CD4-positive, alpha-beta T cell treated with Interleukin-15 for 1 hour (primary cell): ENCODE measurements at regions not wholly inside any gene's neighbourhood (a gene's known extent, or its start where the extent isn't known, plus 50 kb on each side); places are given as distances from the start of the nearest gene placed in this dataset.

Source experiments
- DNase-seq: peaks from one replicate; pipeline ENCODE4 v3.0.0-alpha.2; 2020

DNA sequence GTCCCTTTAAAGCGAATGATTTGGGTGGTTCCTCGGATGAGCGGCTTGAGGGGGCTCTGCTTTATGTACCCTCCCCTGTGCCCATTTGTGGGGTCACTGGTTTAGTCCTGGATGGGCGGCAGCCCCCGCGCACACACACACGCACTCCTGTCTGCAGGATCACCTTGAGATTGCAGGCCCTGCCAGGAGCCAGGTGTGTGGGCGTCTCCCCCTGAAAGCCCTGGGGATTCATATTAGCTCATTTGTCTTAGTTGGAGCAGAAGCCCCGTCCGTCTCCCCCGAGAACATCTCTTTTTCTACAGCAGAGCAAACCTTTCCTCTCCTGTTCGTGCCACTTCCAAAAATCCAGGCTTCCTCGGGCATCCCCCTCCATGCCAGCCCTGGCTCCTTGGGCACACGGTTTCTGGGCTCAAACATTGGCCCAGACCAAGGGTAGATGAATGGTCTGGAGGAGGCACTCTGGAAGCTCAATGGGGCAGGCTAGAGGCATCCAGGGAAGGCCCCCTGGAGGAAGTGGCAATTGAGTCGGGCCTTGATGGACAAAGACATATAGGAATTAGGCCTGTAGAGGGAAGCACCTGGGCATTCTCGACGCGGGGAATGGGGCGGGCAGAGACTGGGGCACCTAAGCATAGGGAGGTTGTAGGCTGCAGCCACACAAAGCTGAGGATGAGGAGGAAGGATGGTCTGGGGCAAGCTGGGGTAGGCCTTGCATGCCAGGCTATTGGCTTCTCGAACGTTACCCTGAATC is 218.5 kb upstream of the GSE1 start:
- no peak for DNase-seq

DNA sequence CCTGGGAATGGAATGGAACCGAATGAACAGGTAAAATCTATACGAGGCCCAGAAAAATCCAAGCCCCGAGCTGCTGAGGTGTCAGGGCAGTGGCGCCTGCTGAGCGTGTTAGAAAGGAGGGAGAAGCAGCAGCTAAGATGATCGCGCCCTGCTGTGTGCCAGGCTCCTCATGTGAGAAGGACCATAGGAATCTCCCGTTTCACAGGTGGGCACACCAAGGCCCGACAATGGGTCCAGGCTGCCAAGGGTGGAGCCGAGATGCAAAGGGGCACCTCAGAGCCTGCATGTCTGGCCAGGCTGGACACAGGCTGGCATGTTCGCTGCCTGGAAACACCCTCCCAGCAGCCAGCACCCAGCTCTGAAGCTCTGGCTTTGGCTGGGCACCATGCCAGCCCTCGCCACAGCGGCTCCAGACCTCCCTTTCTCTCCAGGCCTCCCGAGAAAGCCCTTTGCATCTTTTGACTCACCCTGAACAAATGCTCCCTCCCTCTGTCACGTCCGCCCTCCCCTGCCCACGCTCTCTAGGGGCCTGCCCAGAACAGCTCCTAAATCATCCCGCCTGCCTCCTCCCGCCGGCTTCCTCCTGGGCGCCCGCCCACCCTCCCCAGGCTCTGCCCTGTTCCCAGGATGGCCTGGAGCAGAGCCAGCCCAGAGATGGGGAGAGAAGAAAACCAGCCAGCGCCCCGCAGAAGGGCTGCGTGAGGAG is 217.8 kb upstream of the GSE1 start:
- DNase-seq, result no peak

DNA sequence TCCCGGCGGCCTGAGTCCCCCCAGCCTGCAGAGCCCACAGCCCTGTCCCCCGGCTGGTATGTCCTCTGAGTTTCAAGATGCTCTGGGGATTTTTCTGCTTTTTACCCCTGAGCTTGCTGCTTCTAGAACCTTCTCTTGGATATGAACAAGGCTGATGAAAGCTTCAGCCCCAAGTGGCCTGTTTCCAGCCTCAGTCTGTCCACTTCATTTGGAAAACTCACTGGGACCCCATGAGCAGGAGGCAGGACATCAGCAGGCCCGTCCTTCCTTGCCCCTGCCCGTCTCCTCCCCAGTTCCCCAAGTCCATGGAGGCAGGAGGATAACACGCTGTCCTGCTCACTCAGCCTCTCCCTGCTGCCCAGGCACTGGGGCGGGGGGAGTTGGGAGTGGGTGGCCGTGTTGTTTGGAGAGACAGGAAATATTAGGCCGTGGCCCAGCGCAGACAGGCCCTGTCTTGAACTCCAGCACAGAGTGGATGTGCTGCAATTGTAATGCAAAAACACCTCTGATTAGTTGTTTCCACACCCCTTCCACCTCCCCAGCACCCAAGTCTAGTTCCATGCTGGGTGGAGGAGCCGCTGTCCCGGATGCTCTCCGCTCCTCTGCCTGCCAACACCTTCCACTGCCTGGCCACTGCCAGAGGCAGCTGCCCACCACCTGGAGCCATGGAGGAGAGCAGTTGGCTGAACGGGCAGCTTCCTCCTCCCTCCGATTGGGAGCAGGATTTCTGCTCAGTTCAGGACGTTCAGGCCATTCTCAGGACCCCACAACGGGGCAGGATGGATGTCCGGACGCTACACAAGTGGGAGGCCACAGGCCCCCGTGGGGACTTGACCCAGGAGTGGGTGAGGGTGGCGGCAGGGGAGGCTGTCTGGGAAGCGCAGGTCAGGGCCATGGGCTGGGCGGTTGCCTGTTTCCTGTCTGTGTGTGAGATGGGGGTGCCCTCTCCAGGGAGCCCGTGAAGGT is 216.9 kb upstream of the GSE1 start:
- no peak for DNase-seq

DNA sequence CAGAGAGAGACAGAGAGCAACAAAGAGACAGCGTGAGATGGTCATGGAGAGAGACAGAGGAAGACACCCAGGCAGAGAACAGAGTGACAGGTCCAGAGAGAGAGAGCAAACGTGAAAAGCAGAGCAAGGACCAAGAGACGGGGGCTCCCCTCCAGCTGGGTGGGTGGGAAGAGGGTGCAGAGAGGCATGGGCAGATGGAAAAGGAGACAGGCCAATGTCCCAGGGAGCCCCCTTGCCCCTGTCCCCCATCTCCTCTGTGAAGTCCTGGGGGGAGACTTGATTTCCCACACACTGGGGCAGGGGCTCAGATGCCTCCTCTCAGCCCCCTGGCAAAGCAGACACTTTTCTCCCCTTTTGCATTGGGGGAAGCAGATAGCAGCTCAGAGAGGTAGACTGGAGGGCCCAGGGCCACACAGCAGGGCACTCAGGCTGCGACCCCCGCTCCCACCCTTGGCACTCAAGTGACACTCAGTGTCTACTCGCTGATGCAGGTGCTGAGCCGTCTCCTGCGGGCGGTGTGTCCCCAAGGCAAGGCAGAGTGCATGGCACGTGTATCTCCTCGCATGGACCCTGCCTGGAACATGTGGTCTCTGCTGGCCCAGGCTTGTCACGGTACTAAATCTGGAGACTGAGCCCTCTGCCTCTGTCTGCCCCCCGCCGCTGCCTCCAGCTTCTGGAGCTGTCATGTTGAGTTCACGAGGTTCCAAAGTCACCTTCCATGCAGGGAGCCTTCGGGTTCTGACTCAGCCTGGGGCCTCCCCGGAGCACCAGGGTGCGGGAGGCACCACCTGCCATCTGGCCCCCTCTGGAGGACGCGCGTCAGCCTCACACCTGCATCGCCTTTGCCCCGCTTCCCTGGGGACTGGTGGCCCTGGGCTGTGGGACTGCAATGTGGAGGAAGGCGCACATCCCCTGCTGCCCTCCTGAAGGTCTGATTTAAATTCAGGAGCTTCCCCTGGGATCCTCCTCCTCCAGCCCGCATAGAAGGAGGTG is 215.9 kb upstream of the GSE1 start:
- no peak for DNase-seq

DNA sequence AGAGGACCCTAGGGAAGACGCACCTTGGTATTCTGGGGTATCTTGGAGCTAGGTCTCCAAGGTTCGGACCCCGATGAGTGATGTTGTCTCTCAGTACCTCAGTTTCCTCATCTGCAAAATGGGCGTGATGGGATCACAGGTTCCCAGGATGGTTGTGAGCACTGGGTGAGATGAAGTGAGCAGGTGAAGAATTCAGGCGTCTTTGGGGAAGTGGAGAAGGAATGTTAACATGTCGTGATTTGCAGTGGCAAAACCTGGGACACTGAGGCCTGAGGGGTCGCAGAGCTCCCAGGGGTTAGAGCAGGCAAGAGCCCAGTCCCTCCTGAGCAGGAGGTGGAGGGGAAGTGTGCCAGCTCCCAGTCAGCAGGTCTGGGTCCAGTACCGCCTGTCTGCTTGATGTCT is 215.1 kb upstream of the GSE1 start:
- no peak for DNase-seq

DNA sequence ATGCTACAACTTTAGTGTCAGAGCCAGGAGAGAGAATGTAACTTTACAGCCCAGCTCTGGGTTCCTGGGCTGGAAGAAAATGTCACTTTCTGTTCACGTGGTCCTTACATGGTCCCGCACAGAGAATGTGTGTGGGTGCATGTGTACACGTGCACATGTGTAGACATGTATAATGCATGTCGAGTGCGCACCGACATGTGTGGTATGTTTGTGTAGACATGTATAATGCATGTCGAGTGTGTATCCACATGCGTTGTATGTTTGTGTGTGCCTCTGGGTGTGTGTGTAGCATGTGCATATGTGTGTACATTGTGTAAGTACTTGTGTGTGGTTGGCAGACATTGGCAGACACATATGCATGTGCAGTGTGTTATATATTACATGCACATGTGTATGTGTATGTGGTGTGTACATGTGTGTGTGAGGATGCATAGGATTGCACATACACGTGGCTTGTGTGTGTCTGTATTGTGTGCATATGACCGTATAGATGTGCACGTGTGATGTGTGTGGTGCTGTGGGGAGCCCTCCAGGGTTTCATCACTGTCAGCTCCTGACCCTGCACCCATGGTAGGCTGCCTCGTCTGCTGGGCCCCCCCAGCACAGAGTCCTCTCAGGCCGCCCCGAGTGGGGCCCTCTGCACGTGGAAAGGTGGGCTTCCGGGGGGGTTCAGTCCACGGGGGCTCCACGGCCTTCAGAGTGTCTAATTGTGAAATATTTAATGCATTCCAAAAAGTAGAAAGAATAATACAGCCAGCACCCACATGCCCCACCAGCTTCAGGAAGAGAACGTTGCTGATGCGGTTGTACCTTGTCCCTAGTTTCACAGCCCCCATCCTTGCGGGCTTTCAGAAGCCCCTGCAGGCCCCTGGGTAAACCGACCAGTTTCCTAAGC is 214.2 kb upstream of the GSE1 start:
- DNase-seq, result no peak

DNA sequence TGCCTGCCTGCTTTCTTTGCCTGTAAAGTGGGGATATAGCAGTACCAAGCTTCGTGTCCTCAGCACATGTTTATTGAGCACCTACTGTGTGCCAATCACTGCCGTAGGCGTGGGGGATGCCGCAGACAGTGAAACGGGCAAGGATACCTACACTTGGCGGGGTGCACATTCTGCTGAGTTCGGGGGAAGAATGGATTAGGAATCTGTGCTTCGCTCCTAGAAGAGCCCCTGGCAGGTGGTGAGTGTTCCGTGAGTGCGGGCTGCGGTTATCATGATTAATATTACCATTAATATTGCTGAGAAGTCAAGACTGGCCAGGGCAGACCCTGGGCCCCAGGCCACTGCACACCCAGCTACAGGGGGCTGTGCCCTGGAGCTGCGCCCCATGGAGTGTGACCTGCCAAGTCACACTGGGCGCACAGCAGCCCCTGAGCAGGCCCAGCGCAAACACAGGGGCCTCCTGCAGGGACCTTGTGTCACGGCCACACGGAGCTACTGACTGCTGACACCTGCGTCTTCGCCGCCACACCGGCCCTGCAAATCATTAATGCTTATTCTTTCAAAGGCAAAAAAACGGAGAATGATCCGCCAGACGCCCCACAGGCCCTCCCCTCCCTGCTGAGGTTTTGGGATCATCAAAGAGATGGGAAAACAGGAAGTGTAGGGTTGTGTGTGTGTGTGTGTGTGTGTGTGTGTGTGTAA is 213.4 kb upstream of the GSE1 start:
- no peak for DNase-seq

DNA sequence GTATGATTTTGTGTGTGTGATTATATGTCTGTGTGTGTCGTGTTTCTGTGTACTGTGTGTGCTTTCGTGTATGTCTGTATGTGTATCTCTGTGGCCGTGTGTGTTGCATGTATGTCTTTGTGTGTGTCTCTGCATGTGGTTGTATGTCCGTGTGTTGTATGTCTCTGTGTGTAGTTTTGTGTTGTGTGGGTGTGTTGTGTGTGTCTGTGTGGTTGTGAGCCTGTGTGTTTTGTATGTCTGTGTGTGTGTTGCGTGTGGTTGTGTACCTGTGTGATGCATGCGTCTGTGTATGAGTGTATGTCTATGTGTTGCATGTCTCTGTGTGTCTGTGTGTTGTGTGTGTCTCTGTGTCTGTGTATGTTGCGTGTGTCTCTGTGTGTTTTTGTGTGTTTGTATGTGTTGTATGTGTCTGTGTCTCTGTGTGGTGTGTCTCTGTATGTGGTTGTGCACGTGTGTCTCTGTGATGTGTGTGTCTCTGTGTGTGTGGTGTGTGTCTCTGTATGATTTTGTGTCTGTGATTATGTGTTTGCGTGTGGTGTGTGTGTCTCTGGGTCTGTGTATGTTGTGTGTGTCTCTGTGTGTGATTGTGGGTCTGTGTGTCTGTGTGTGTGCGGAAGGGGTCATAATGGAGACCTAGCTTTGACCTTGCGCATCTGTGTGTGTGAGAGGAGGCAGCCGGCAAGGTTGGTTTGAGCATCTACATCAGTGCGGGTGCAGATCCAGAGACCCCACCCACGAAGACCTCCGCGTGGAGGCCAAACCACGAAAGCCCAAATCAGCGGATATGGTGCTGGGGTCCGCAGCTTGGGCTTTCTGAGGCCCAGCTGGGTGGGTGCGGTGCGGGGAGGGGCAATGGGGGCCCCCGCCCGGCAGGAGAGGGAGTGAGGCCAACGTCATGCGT is 212.6 kb upstream of the GSE1 start:
- no peak for DNase-seq

DNA sequence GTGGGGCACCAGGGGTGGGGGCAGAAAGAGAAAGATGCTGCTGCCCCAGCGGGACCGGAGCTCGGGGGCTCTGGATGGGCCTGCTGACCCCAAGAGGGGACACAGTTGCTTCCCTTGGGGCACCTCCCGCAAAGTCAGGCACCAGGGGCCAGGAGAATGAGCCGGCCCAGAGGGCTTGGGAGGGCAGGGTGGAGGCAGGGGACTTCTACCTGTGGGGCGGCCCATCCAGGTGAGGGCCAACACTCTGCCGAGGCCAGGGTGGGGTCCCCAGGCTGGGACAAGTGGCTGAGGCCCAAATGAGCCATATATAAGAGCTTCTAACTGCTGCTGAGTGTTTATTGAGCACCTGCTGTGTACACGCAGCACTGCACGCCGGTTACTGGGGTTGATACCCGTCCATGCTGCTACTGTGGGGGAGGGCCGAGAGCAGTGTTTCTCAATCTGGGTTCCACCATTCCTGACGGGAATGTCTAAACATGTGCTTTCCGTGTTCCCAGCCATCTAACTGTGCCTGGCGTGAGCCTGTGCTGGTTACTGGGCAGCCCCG is 211.7 kb upstream of the GSE1 start:
- no peak for DNase-seq

DNA sequence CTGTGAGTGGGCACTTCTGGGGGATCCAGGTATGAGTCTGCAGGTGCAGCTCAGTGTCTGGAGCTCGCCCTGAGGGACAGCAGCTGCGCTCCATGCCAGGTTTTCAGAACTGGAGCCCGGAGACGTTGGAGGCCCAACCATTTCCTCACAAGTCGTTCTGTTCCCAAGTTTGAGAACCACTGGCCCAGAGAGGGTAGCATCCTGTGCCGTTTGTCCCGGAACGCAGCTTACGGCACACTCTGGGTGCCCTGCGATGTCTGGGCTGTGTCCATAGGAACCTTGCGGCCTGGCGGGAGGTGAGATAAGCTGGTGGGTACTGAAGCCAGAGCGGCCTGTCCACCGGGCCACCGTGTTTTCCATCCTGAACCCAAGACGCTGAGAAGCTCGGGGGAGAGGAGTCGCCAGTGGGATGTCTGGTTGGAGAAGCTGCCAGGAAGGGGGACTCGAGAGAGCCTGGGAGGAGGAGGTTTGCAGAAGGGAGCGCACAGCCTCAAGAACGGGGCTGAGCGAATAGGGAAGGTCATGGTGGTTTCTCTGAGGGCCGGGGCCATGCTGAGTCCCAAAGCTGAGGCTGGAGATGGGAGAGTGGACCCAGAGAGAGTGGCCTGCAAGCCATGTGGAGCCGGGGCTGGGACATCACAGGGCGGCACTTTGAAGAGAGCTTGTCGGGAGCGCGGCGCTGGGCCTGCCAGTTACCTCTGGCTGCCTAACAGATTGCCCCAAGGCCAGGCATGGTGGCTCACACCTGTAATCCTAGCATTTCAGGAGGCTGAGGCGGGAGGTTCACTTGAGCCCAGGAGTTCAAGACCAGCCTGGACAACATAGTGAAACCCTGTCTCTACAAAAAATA is 211.0 kb upstream of the GSE1 start:
- DNase-seq, result no peak

DNA sequence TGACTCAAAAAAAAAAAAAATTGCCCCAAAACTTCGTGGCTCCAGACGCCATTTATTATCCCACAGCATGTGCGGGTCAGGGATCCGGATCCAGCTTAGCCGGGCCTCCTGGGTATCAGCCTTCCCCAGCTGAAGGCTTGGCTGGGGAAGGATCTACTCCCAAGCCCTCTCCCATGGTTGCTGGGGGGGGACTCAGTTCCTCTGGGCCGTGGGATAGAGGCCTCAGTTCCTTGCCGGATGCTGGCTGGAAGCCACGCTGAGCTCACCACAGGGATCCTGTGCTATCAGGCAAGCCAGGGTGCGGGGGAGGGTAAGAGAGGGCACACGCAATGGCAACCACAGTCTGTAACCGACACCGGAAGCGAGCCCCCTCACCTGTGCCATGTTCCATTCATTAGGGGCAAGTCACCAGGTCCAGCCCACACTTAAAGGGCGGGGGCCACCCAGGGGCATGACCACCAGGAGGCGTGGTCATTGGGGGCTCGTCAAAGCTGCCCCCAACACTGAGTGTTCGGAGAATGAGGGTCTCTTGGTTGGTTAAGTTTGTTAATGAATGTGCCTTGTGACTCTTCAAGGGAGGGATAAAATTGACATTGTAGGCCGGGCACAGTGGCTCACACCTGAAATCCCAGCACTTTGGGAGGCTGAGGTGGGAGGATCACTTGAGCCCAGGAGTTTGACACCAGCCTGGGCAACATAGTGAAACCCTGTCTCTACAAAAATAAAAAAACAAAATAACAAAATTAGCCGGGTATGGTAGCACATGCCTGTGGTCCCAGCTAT is 210.0 kb upstream of the GSE1 start:
- no peak for DNase-seq

DNA sequence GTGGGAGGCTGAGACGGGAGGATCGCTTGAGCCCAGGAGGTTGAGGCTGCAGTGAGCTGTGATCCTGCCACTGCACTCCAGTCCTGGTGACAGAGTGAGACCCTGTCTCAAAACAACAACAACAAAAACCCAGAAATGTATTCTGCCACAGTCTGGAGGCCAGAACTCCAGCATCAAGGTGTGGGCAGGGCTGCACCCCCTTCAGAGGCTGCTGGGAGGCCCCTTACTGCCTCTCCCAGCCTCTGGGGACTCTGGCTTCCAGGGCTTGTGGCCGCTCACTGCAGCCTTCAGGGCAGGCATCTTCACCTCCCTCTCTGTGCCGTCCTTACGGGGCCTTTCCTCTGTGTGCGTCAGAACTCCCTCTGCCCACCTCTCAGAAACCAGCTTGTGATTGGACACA is 209.4 kb upstream of the GSE1 start:
- no peak for DNase-seq

DNA sequence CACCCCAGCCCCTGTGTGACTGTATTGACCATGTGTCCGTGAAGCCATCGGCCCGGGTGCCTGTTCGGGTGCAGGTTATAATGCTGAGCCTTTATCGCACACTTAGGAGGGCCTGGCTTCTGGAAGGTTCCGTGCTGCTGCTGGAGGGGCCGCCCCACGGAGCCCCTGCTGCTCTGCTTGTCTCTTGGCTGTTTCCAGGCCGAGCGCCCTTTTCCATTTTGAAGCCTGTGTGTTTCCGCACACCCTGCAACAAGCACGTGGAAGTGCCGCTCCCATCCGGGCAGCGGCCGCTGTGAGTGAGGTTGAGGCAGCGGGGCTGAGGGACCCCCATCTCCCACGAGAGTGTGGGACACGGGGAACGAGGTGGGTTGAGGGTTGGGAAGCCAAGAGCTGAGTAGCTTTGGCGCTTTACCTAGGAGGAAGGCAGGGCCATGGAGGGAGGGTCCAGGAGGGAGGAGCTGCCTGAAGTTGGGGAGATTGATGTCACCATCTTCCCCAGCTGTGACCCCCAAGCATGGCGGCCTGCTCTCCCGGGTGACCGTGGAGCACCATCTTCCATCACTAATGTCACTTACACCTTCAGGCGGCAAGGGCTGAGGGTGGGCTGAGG is 200.1 kb upstream of the GSE1 start:
- DNase-seq, result no peak

DNA sequence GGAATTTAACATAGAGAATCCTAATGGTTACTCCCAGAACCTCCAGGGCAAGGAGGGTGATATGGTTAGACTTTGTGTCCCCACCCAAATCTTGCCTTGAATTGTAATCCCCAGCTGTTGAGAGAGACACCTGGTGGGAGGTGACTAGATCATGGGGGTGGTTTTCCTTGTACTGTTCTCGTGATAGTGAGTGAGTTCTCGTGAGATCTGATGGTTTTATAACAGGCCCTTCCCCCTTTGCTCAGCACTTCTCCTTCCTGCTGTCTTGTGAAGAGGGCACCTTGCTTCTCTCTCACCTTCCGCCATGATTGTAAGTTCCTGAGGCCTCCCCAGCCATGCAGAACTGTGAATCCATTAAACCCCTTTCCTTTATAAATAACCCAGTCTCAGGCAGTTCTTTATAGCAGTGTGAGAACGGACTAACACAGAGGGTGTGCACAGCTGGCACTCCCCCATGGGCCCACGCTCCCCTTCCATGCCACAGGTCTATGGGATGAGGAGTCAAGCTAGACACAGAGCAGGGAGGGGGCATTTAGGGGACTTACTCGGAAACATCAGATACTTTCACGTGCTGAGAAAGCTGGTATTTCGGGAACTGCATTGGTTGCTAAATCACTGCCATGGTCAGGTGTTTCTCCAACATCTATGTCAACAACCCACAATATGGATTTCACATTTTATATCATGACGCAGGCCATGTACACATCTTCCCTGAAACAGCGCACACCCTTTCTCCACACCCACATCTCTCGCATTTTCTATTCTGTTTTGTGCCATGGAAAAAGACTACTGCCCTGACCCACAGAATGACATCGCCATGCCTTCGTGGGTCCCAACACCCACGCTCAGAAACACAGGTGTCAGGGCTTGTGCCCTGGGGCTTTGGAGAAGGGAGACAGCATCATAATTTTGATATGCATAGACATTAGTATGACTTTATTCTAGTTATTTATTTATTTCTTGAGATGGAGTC is 199.1 kb upstream of the GSE1 start:
- no peak for DNase-seq
